CD4-positive, alpha-beta T cell (primary cell): ENCODE measurements at regions not wholly inside any gene's neighbourhood (a gene's known extent, or its start where the extent isn't known, plus 50 kb on each side); places are given as distances from the start of the nearest gene placed in this dataset.

Experiments used
- ATAC-seq: fragments of 200-7000 bp; cut with Tn5 transposase; one replicate; pipeline ENCODE4 v1.10.0; 2022; ENCODE audit warnings: mild to moderate bottlenecking; ENCODE audit not compliant: poor library complexity
- CTCF ChIA-PET: fragments of 350-600 bp; sonication (Branson Sonifier 250); formaldehyde crosslinking; loops from one replicate; lab custom pipeline; 2021; ENCODE audit warnings: antibody characterized with exemption, inconsistent platforms; lab: Charles Lee
- POLR2A ChIA-PET: fragments of 350-600 bp; sonication (Branson Sonifier 250); formaldehyde crosslinking; loops from one replicate; lab custom pipeline; 2021; ENCODE audit warnings: antibody characterized with exemption, inconsistent platforms; lab: Charles Lee
- DNase-seq, 14 experiments: peaks; one replicate each; pipeline ENCODE4 v3.0.0-alpha.2; 2013 to 2020; ENCODE audit warnings: mixed read lengths in 2 of 14
- H3K27ac ChIP-seq, 2 donors: one replicate each; pipeline versions ENCODE4 v1.5.1 to v1.7.0; 2013; ENCODE audit warnings: low read length in 2 of 2, low read depth in 1 of 2, mild to moderate bottlenecking in 1 of 2
- H3K27me3 ChIP-seq, 2 experiments: 1 replicate in 1 of 2; 2 replicates in 1 of 2; pipeline versions ENCODE4 v1.6.1 to v1.7.0; 2013; ENCODE audit warnings: low read length in 2 of 2, control low read depth in 1 of 2, mild to moderate bottlenecking in 1 of 2, moderate library complexity in 1 of 2; ENCODE audit not compliant: insufficient read depth in 2 of 2, control insufficient read depth in 1 of 2
- H3K36me3 ChIP-seq: one replicate; pipeline ENCODE4 v1.6.1; 2013; ENCODE audit warnings: low read length, control low read depth; ENCODE audit not compliant: insufficient read depth
- H3K4me1 ChIP-seq: one replicate; pipeline ENCODE4 v1.6.1; 2013; ENCODE audit warnings: low read length, control low read depth; ENCODE audit not compliant: insufficient read depth
- H3K4me3 ChIP-seq: one replicate; pipeline ENCODE4 v1.5.1; 2013; ENCODE audit warnings: mild to moderate bottlenecking, low read length, moderate library complexity
- H3K9me3 ChIP-seq, 2 experiments: 1 replicate in 1 of 2; 2 replicates in 1 of 2; pipeline versions ENCODE4 v1.6.1 to v1.7.0; 2013; ENCODE audit warnings: low read length in 2 of 2, mild to moderate bottlenecking in 2 of 2, control low read depth in 1 of 2, moderate library complexity in 1 of 2; ENCODE audit not compliant: control insufficient read depth in 1 of 2, insufficient read depth in 1 of 2
- H3K27ac Mint-ChIP-seq: one replicate; pipeline ENCODE4 v1.8.0; 2020; ENCODE audit warnings: mixed read lengths
- H3K27me3 Mint-ChIP-seq: one replicate; pipeline ENCODE4 v1.8.0; 2021; ENCODE audit warnings: mixed read lengths
- H3K36me3 Mint-ChIP-seq: one replicate; pipeline ENCODE4 v1.8.0; 2021; ENCODE audit warnings: low read depth, mixed read lengths
- H3K4me1 Mint-ChIP-seq: one replicate; pipeline ENCODE4 v1.8.0; 2021; ENCODE audit warnings: low read depth, mixed read lengths
- H3K4me3 Mint-ChIP-seq: one replicate; pipeline ENCODE4 v1.8.0; 2020; ENCODE audit warnings: mild to moderate bottlenecking, mixed read lengths
- H3K9me3 Mint-ChIP-seq: one replicate; pipeline ENCODE4 v1.8.0; 2020; ENCODE audit warnings: mixed read lengths
- intact Hi-C, 2 experiments: fragments of 100-400 bp; cut with DNase I in 1 of 2; cut with micrococcal nuclease in 1 of 2; formaldehyde crosslinking; loops; one replicate each; pipeline versions ENCODE4 v1.15.1 to v1.9.0; 2023 to 2025; cut with DNase I, micrococcal nuclease
- TF ChIP-seq, protein P1 (sequence below): fragments of 200-600 bp; IDR thresholded peaks from one replicate; pipeline ENCODE4 v1.8.0; 2022; ENCODE audit warnings: antibody characterized with exemption, mild to moderate bottlenecking

DNA sequence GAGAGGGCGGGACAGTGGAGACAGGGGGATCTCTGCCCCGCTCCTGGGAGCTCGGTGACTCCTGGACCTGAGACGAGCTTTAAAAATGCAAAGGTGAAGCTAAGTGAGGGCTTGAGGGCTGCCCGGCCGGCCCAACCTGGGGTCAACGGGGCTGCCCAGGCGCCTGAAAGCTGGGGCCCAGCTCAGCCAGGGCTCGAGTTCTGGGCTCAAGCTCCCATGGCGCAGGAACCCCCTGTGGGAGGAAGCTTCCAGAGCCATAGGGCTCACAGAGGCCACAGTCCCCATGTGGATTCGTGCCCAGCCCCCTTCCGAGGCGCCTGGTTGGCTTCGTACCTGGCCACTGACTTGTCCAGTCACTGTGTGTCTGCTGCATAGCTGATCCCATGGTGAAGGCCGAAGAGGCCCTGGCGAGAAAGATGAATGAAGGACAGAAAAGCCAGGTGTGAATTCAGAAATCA lies 75.8 kb upstream of the GSE1 start:
- intact Hi-C loops: no loop called here
- Histone ChIP-seq H3K9me3 (peaks cover 8 to 24% of the 10 kb centered on the region in 2 experiments), H3K4me1 (peaks cover 8% of the 10 kb centered on the region), H3K36me3 (no peaks in the 10 kb centered on the region), H3K27ac (no peak overlapping the region), H3K27me3 (no peaks in the 10 kb centered on the region), H3K4me3 (no peak overlapping the region)
- ChIA-PET CTCF (no interaction called here), POLR2A (interaction anchor here (0.7 kb wide), 1 partner anchor 72 kb away, joined by 3 read pairs; no protein-coding TSS in a partner anchor)
- no peak overlapping the region for H3K27ac Mint-ChIP-seq
- no peak for ATAC-seq
- TF ChIP-seq, protein P1, sequence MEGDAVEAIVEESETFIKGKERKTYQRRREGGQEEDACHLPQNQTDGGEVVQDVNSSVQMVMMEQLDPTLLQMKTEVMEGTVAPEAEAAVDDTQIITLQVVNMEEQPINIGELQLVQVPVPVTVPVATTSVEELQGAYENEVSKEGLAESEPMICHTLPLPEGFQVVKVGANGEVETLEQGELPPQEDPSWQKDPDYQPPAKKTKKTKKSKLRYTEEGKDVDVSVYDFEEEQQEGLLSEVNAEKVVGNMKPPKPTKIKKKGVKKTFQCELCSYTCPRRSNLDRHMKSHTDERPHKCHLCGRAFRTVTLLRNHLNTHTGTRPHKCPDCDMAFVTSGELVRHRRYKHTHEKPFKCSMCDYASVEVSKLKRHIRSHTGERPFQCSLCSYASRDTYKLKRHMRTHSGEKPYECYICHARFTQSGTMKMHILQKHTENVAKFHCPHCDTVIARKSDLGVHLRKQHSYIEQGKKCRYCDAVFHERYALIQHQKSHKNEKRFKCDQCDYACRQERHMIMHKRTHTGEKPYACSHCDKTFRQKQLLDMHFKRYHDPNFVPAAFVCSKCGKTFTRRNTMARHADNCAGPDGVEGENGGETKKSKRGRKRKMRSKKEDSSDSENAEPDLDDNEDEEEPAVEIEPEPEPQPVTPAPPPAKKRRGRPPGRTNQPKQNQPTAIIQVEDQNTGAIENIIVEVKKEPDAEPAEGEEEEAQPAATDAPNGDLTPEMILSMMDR: no peak
- no peak for DNase-seq
- no peaks in the 10 kb centered on the region for H3K27me3 Mint-ChIP-seq
- H3K4me3 Mint-ChIP-seq: no peak overlapping the region
- no peaks in the 10 kb centered on the region for H3K9me3 Mint-ChIP-seq
- H3K4me1 Mint-ChIP-seq: no peaks in the 10 kb centered on the region
- H3K36me3 Mint-ChIP-seq: no peaks in the 10 kb centered on the region

DNA sequence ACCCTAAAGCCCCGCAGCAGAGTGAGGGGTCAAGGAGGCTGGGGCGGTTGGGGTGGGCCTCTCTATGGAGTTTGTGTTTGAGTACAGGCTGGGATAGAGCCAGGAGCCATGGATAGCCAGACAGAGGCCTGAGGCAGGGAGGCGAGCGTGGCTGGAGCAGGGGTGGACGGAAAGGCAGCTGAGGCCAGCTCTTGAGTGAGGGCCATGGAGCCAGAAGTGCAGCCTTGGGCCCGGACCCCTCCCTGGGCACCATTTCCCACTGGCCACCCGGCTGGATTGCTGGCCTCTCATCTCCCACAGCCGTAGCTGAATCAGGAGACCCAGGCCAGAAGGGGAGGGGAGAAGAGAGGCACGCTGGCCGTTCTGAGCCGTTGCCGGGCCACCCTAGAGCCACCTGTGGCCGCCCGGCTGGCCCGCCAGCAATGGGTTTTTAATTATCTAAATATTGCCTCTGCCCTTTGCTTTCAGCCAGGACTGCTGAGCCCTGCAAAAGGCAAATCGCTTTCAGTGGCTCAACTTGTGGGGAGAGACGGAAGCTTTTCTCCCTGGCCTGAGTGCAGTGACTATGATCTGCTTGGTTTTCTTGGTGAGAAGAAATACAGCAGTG lies 75.2 kb upstream of the GSE1 start:
- DNase-seq (no peak), ATAC-seq (no peak)
- Mint-ChIP-seq H3K27ac (no peak overlapping the region), H3K36me3 (no peaks in the 10 kb centered on the region), H3K4me1 (no peaks in the 10 kb centered on the region), H3K9me3 (no peaks in the 10 kb centered on the region), H3K27me3 (no peaks in the 10 kb centered on the region), H3K4me3 (no peak overlapping the region)
- Histone ChIP-seq H3K9me3 (peaks cover 8 to 24% of the 10 kb centered on the region in 2 experiments), H3K4me1 (peaks cover 8% of the 10 kb centered on the region), H3K36me3 (no peaks in the 10 kb centered on the region), H3K27ac (no peak overlapping the region), H3K4me3 (no peak overlapping the region), H3K27me3 (no peaks in the 10 kb centered on the region)
- TF ChIP-seq, protein P1: no peak
- intact Hi-C loops: no loop called here
- ChIA-PET POLR2A (no interaction called here), CTCF (no interaction called here)

DNA sequence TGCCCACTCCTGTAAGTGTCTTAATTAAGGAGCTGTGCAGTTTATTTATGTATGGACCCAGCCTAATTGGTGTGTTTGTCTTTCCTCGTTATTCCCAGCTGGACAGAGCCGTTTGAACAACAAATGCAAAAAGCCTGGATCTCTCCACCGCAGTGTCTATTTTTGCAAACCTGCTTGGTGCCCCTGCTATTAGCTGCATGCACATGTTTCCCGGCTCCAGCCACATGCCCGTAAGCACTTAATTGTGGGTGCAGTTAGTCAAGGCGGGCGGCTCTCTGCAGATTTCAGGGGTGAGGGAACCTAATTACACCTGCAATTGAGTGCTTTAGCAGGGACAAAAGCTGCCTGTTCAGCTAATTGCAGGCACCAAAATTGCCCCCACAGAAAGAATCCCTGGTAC lies 74.0 kb upstream of the GSE1 start:
- Histone ChIP-seq H3K9me3 (peaks cover 8 to 24% of the 10 kb centered on the region in 2 experiments), H3K27me3 (no peaks in the 10 kb centered on the region), H3K4me1 (peaks cover 11% of the 10 kb centered on the region), H3K27ac (no peak overlapping the region), H3K4me3 (no peak overlapping the region), H3K36me3 (no peaks in the 10 kb centered on the region)
- ChIA-PET CTCF (no interaction called here), POLR2A (no interaction called here)
- H3K36me3 Mint-ChIP-seq: no peaks in the 10 kb centered on the region
- ATAC-seq: no peak
- no peaks in the 10 kb centered on the region for H3K27me3 Mint-ChIP-seq
- intact Hi-C loops: no loop called here
- no peak for DNase-seq
- TF ChIP-seq, protein P1: no peak
- H3K27ac Mint-ChIP-seq: no peak overlapping the region
- no peak overlapping the region for H3K4me3 Mint-ChIP-seq
- H3K9me3 Mint-ChIP-seq: no peaks in the 10 kb centered on the region
- no peaks in the 10 kb centered on the region for H3K4me1 Mint-ChIP-seq
